HEK293 (cell line): ENCODE measurements at regions not wholly inside any gene's neighbourhood (a gene's known extent, or its start where the extent isn't known, plus 50 kb on each side); places are given as distances from the start of the nearest gene placed in this dataset.

Experiments
- KLF1 ChIP-seq: fragments of 450-650 bp; formaldehyde crosslinking; IDR thresholded peaks from 2 replicates; pipeline ENCODE4 v1.5.1; 2016; ENCODE audit warnings: missing biosample characterization, missing genetic modification characterization
- OSR2 ChIP-seq: fragments of 450-650 bp; formaldehyde crosslinking; IDR thresholded peaks from 2 replicates; pipeline ENCODE4 v1.5.1; 2016; ENCODE audit warnings: missing biosample characterization, missing genetic modification characterization
- OVOL3 ChIP-seq: fragments of 450-650 bp; formaldehyde crosslinking; IDR thresholded peaks from 2 replicates; pipeline ENCODE4 v1.5.1; 2016; ENCODE audit warnings: missing biosample characterization, missing genetic modification characterization
- REPIN1 ChIP-seq: fragments of 450-650 bp; formaldehyde crosslinking; IDR thresholded peaks from 2 replicates; pipeline ENCODE4 v1.5.1; 2017; ENCODE audit warnings: missing biosample characterization, missing genetic modification characterization, low read depth
- SCRT2 ChIP-seq: fragments of 450-650 bp; formaldehyde crosslinking; IDR thresholded peaks from 2 replicates; pipeline ENCODE4 v1.5.1; 2016; ENCODE audit warnings: missing biosample characterization, missing genetic modification characterization
- TCF7L2 ChIP-seq: IDR thresholded peaks from 2 replicates; pipeline ENCODE4 v1.6.1; 2011; ENCODE audit warnings: low read depth, mild to moderate bottlenecking, inconsistent platforms, low read length, moderate library complexity, borderline replicate concordance
- TRIM28 ChIP-seq: IDR thresholded peaks from 2 replicates; pipeline ENCODE4 v1.6.1; 2011; ENCODE audit warnings: low read length, control low read depth, borderline replicate concordance
- ZBTB48 ChIP-seq: fragments of 450-650 bp; formaldehyde crosslinking; IDR thresholded peaks from 2 replicates; pipeline ENCODE4 v1.5.1; 2016; ENCODE audit warnings: missing biosample characterization, missing genetic modification characterization
- ZNF169 ChIP-seq: fragments of 450-650 bp; formaldehyde crosslinking; IDR thresholded peaks from 2 replicates; pipeline ENCODE4 v1.5.1; 2016; ENCODE audit warnings: missing biosample characterization, missing genetic modification characterization
- ZNF175 ChIP-seq: fragments of 450-650 bp; formaldehyde crosslinking; IDR thresholded peaks from 2 replicates; pipeline ENCODE4 v1.5.1; 2016; ENCODE audit warnings: missing biosample characterization, missing genetic modification characterization
- ZNF248 ChIP-seq: fragments of 450-650 bp; formaldehyde crosslinking; IDR thresholded peaks from 2 replicates; pipeline ENCODE4 v1.5.1; 2017; ENCODE audit warnings: missing biosample characterization, missing genetic modification characterization
- ZNF423 ChIP-seq: fragments of 450-650 bp; formaldehyde crosslinking; IDR thresholded peaks from 2 replicates; pipeline ENCODE4 v1.5.1; 2016; ENCODE audit warnings: missing biosample characterization, missing genetic modification characterization
- ZNF785 ChIP-seq: fragments of 450-650 bp; formaldehyde crosslinking; IDR thresholded peaks from 2 replicates; pipeline ENCODE4 v1.5.1; 2016; ENCODE audit warnings: missing biosample characterization, missing genetic modification characterization
- ZXDB ChIP-seq: fragments of 450-650 bp; formaldehyde crosslinking; IDR thresholded peaks from 2 replicates; pipeline ENCODE4 v1.5.1; 2016; ENCODE audit warnings: missing biosample characterization, missing genetic modification characterization
- TF ChIP-seq, protein P1 (sequence below): fragments of 450-650 bp; formaldehyde crosslinking; IDR thresholded peaks from 2 replicates; pipeline ENCODE4 v1.5.1; 2016; ENCODE audit warnings: missing biosample characterization, missing genetic modification characterization
- TF ChIP-seq, protein P2 (sequence below): fragments of 450-650 bp; formaldehyde crosslinking; IDR thresholded peaks from 2 replicates; pipeline ENCODE4 v1.5.1; 2017; ENCODE audit warnings: missing biosample characterization, missing genetic modification characterization
- TF ChIP-seq, protein P3 (sequence below): fragments of 450-650 bp; formaldehyde crosslinking; IDR thresholded peaks from 2 replicates; pipeline ENCODE4 v1.5.1; 2016; ENCODE audit warnings: missing biosample characterization, missing genetic modification characterization, low read depth
- TF ChIP-seq, protein P4 (sequence below): fragments of 450-650 bp; formaldehyde crosslinking; IDR thresholded peaks from 2 replicates; pipeline ENCODE4 v1.5.1; 2017; ENCODE audit warnings: missing biosample characterization, missing genetic modification characterization
- TF ChIP-seq, protein P5 (sequence below): fragments of 450-650 bp; formaldehyde crosslinking; IDR thresholded peaks from 2 replicates; pipeline ENCODE4 v1.5.1; 2016; ENCODE audit warnings: missing biosample characterization, missing genetic modification characterization
- TF ChIP-seq, protein P6 (sequence below): fragments of 450-650 bp; formaldehyde crosslinking; optimal IDR thresholded peaks from 2 replicates; pipeline ENCODE3; 2016; ENCODE audit warnings: missing biosample characterization, mild to moderate bottlenecking, missing genetic modification characterization

DNA sequence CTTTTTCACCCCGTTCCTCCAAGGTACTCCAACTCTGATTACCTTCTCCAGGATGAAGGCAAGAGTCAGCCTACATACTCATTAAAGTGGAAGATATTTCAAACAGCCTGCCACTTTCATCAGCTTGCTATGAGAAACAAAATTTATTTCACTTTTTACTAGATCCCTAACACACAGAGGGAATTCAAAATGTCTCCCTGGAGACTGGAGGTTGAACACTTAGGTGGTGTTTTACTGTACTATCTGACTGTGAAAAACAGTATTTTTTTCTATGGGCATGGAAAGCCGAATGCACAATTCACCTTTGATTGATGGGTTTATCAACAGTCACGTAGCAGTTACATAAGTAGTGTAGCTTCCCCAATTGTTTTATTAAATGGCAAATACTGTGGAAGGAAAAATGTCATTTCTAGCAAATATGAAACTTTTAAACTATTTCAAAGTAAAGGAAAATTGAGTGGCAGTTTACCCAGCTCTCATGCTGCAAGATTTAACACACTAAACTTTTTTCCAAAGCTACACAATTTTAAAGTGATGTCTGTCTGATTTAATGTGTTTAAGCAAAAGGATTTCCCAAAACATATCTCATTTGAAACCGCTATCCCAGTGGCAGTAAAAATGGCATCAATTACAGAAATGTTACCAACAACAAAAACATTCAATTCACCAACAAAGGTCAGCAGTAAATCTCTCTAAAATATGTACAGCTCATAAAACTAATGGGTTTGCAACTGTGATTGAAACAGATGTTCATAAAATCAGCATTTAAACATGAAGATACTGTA is 125.0 kb upstream of the TLE4 start (continued):
- TF ChIP-seq, protein P1, sequence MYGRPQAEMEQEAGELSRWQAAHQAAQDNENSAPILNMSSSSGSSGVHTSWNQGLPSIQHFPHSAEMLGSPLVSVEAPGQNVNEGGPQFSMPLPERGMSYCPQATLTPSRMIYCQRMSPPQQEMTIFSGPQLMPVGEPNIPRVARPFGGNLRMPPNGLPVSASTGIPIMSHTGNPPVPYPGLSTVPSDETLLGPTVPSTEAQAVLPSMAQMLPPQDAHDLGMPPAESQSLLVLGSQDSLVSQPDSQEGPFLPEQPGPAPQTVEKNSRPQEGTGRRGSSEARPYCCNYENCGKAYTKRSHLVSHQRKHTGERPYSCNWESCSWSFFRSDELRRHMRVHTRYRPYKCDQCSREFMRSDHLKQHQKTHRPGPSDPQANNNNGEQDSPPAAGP = no peak
- no peak for TF ChIP-seq ZNF169 (tag by site-specific recombination)
- no peak for TF ChIP-seq ZXDB (tag by site-specific recombination)
- TF ChIP-seq, protein P2, sequence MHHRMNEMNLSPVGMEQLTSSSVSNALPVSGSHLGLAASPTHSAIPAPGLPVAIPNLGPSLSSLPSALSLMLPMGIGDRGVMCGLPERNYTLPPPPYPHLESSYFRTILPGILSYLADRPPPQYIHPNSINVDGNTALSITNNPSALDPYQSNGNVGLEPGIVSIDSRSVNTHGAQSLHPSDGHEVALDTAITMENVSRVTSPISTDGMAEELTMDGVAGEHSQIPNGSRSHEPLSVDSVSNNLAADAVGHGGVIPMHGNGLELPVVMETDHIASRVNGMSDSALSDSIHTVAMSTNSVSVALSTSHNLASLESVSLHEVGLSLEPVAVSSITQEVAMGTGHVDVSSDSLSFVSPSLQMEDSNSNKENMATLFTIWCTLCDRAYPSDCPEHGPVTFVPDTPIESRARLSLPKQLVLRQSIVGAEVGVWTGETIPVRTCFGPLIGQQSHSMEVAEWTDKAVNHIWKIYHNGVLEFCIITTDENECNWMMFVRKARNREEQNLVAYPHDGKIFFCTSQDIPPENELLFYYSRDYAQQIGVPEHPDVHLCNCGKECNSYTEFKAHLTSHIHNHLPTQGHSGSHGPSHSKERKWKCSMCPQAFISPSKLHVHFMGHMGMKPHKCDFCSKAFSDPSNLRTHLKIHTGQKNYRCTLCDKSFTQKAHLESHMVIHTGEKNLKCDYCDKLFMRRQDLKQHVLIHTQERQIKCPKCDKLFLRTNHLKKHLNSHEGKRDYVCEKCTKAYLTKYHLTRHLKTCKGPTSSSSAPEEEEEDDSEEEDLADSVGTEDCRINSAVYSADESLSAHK (tag by site-specific recombination) = peak; percentile 70; the same call in 1 of the 2 replicates
- TF ChIP-seq ZNF248 (tag by site-specific recombination) = no peak
- TF ChIP-seq SCRT2 (tag by site-specific recombination) = no peak
- peak; percentile 95; the same call in 1 of the 2 replicates for TF ChIP-seq TRIM28
- no peak for TF ChIP-seq KLF1 (tag by site-specific recombination)
- peak; percentile 51; the same call in 1 of the 2 replicates for TF ChIP-seq OSR2 (tag by site-specific recombination)
- peak; percentile 49; the same call in 1 of the 2 replicates for TF ChIP-seq ZBTB48 (tag by site-specific recombination)
- TF ChIP-seq, protein P3, sequence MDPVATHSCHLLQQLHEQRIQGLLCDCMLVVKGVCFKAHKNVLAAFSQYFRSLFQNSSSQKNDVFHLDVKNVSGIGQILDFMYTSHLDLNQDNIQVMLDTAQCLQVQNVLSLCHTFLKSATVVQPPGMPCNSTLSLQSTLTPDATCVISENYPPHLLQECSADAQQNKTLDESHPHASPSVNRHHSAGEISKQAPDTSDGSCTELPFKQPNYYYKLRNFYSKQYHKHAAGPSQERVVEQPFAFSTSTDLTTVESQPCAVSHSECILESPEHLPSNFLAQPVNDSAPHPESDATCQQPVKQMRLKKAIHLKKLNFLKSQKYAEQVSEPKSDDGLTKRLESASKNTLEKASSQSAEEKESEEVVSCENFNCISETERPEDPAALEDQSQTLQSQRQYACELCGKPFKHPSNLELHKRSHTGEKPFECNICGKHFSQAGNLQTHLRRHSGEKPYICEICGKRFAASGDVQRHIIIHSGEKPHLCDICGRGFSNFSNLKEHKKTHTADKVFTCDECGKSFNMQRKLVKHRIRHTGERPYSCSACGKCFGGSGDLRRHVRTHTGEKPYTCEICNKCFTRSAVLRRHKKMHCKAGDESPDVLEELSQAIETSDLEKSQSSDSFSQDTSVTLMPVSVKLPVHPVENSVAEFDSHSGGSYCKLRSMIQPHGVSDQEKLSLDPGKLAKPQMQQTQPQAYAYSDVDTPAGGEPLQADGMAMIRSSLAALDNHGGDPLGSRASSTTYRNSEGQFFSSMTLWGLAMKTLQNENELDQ (tag by site-specific recombination) = no peak
- TF ChIP-seq, protein P4, sequence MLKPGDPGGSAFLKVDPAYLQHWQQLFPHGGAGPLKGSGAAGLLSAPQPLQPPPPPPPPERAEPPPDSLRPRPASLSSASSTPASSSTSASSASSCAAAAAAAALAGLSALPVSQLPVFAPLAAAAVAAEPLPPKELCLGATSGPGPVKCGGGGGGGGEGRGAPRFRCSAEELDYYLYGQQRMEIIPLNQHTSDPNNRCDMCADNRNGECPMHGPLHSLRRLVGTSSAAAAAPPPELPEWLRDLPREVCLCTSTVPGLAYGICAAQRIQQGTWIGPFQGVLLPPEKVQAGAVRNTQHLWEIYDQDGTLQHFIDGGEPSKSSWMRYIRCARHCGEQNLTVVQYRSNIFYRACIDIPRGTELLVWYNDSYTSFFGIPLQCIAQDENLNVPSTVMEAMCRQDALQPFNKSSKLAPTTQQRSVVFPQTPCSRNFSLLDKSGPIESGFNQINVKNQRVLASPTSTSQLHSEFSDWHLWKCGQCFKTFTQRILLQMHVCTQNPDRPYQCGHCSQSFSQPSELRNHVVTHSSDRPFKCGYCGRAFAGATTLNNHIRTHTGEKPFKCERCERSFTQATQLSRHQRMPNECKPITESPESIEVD (tag by site-specific recombination) = peak; percentile 98
- TF ChIP-seq, protein P5, sequence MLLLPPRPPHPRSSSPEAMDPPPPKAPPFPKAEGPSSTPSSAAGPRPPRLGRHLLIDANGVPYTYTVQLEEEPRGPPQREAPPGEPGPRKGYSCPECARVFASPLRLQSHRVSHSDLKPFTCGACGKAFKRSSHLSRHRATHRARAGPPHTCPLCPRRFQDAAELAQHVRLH = no peak
- no peak for TF ChIP-seq ZNF175 (tag by site-specific recombination)
- TF ChIP-seq TCF7L2 = peak; percentile 29; the same call in 1 of the 2 replicates
- TF ChIP-seq, protein P6, sequence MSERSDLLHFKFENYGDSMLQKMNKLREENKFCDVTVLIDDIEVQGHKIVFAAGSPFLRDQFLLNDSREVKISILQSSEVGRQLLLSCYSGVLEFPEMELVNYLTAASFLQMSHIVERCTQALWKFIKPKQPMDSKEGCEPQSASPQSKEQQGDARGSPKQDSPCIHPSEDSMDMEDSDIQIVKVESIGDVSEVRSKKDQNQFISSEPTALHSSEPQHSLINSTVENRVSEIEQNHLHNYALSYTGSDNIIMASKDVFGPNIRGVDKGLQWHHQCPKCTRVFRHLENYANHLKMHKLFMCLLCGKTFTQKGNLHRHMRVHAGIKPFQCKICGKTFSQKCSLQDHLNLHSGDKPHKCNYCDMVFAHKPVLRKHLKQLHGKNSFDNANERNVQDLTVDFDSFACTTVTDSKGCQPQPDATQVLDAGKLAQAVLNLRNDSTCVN (tag by site-specific recombination) = no peak
- 0 out of 2 replicates have a peak, but pooled peaks have one; percentile 43 for TF ChIP-seq ZNF423
- TF ChIP-seq OVOL3 (tag by site-specific recombination) = peak; percentile 72; the same call in 1 of the 2 replicates
- TF ChIP-seq ZNF785 (tag by site-specific recombination) = no peak
- TF ChIP-seq REPIN1 = no peak
